ENCODE measurements at regions not wholly inside any gene's neighbourhood (a gene's known extent, or its start where the extent isn't known, plus 50 kb on each side); places are given as distances from the start of the nearest gene placed in this dataset.

GRCh38 chr9:134487066-134487710, 154.4 kb upstream of the COL5A1 start:
- DNase-seq: no peak

DNA sequence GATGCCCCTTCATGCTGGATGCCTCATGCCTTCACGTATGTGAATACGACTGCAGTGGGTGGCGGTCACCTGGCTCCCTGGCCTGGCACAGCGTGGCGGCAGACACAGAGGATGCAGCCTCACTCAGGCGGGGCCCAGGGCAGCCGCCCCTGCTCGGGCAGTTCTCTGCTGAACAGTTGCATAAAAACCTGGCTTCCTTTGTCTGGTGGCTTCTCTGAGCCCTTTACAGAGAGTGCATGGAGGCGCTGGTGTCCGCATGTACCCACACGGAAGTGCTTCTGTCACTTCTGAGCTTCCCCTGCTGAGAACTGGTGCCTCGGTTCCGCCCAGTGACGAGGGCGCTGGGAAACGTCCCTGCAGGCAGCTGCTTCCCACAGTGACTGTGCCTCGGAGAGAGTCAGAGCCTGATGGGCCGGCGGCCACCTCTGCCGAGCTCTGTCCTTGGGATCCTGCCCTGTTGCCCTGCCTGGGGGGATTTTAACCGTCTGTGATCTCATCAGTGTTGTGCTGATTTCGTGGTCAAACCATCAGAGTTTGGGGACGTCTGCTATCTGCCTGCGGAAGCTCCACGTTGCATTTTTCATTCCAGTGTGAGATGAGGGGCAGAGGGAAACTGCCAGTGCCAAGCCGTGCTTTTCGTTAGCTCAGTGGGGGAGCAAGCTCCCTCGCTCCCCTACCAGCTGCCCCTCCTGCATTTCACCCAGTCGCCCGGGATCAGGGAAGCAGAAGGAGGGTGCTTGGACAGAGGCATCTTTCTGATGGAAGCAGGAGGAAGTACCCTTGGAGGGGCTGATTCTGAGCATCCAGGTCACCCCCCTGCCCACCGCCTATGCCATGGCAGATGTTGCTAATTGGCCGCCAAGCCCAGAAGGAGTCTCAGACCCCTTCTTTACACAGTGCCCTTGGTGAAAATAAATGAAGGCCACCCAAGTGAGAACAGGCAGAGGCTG, 153.0 kb upstream of the COL5A1 start:
- peak; percentile 72 for DNase-seq

GRCh38 chr9:134489621-134490408, 151.8 kb upstream of the COL5A1 start:
- DNase-seq: peak; percentile 45

DNA sequence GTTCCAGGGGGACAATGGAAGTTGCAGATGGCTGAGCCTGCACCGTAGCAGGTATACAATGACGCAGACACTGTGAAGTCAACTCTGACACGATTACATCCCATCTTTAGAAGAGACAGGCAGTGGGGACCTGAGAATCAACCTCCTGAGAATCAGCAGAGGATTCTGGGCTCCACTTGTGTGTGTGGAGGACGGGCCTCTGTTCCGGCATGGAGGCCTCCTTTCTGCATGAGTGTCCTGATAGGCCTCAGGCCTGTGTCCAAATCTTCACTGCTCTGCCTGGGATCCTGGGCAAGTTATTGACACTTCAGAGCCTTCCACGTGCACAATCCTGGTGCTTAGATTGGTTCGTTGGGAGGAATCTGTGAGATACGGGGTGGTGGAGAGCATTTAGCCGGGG, 151.2 kb upstream of the COL5A1 start:
- peak; percentile 24 for DNase-seq

- DNase-seq: peak; percentile 49
Observed at GRCh38 chr9:134491196-134491835, 150.3 kb upstream of the COL5A1 start.

GRCh38 chr9:134491856-134492255, 149.7 kb upstream of the COL5A1 start:
- DNase-seq: no peak

DNA sequence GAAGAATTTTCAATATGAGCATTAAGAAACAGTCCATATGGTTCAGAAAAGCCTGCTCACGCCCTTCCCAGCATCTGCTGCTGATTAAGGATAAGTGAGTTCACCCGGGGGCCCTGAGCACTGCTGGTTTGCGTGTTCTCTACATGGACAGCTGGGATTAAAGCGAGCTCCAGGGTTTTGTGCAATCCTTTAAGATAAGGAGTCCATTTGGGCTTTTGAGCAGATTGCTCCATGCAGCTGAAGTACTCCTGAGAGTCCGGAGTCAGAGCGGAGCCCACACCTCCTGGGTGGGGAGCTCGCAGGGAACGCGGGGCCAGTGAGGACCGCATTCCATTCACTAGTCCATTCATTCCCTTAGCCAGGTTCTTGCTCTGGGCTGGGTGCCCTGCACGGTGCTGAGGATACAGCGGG, 149.3 kb upstream of the COL5A1 start:
- peak; percentile 57 for DNase-seq

GRCh38 chr9:134492721-134493460, 148.7 kb upstream of the COL5A1 start:
- DNase-seq: peak; percentile 49

DNA sequence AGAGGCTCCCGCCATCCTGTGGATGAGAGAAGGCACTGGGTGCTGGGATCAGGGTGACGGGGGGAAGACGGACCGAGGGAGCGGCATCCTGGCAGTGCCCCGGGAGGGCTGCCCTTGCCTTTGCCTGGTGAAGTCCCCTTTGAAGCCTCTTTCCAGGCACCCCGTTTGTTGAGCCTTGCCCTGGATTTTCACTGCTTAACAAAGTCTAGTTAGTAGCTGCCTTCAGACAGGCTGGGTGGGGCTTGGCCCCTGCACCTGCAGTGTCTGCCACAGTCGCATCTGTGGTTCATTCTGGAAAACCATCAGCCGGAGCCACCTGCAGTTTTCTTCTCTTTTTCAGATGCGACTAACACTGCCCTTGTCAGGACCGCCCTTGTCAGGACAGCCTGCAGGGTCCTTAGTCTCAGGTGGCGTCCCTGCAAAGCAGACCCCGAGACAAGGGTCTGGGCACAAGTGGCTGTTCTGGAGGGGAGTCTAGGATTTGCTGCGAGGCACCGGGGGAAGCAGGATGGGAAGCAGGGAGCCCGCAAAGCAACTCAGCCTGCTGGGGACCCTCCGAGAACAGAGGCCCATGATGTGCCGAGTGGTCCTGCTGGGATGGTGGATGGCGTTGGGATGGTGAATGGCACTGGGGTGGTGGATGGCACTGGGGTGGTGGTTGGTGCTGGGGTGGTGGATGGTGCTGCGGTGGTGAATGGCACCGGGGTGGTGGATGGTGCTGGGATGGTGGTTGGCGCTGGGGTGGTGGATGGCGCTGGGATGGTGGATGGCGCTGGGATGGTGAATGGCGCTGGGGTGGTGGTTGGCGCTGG, 147.9 kb upstream of the COL5A1 start:
- peak; percentile 49 for DNase-seq

GRCh38 chr9:134494273-134494815, 147.3 kb upstream of the COL5A1 start:
- DNase-seq: peak; percentile 30

- peak; percentile 38 for DNase-seq
Observed at GRCh38 chr9:134494905-134495304, 146.7 kb upstream of the COL5A1 start.

- DNase-seq: no peak
Observed at GRCh38 chr9:134495881-134496412, 145.7 kb upstream of the COL5A1 start.

DNA sequence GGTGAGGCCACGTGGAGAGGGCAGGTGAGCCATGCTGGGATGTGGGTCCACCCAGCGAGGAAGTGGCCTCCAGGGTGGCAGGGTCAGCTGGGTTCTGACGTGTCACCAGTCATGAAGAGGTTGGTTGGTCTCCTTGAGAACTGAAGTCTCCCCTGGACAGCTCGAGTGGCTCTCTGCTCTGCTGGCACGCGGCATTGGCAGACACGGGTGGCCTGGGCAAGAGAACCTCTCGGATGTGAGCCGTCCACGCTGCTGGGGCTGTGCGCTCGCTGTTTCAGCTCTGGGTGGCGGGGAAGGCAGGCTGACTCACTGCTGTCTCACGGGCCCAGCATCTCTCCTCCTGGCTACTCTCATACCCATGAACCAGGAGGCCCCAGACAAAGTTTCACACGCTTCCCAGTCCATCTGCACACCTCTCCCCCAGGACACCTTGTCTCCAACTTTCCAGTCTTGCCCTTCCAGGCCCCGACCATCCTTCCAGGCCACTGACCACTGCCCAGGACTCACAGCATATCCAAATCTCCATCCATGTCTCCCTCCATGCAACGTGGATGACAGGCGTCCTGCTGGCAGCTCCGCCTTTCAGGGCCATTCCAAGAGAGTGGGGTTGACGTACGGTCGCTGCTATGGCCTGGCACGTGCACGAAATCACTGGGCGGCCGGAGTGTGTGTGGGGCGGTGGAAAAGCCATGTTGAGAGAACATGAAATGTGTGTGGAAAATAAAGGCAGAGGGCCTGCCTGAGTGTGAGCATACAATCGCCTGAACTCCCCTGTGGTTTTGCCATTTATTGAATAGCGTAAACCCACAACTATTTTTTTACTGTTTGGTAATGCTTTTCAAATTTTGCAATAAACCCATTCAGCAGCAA, 145.0 kb upstream of the COL5A1 start:
- peak; percentile 52 for DNase-seq

- peak; percentile 7 for DNase-seq
Observed at GRCh38 chr9:134497283-134497860, 144.2 kb upstream of the COL5A1 start.

- no peak for DNase-seq
Observed at GRCh38 chr9:134498814-134499166, 142.8 kb upstream of the COL5A1 start.

- no peak for DNase-seq
Observed at GRCh38 chr9:134500931-134501760, 140.5 kb upstream of the COL5A1 start.

DNA sequence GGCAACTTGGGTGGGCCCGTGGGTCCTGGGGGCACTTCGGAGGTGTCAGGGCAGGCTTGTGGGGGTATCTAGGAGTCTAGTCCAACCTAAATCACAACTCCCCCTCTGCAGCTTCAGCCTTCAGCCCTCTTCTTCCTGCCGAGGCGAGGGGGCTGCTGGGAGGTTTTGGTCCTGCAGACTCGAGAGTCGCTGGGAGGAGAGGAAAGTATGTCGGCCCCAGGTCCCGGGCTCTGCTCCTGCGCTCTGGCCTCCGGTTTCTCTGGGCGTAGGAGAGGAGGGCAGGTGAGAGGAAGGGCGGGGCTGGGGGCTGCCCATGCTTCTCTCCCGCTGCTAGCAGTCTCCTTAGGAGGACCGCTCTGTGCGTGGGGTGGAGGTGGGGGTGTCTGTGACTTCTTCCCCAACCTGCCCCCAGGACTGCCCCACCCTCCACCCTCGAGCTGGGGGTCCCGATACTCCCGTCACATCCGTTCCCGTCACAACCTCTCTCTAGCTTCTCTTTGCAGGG, 139.8 kb upstream of the COL5A1 start:
- peak; percentile 46 for DNase-seq

GRCh38 chr9:134502266-134502791, 139.3 kb upstream of the COL5A1 start:
- DNase-seq: no peak
